SU-DHL-6 (cell line): ENCODE measurements at regions not wholly inside any gene's neighbourhood (a gene's known extent, or its start where the extent isn't known, plus 50 kb on each side); places are given as distances from the start of the nearest gene placed in this dataset.

Experiments used
- EZH2phosphoT487 ChIP-seq: fragments of 200-600 bp; sonication (generic), shearing (Covaris generic); conservative IDR thresholded peaks from 2 replicates; pipeline ENCODE4 v1.6.1; 2018; ENCODE audit warnings: mild to moderate bottlenecking, antibody characterized with exemption, low read length, moderate library complexity, mixed read lengths
- TF ChIP-seq, protein P1 (sequence below): fragments of 200-600 bp; sonication (generic); IDR thresholded peaks from one replicate; pipeline ENCODE4 v1.5.1; 2017; ENCODE audit warnings: antibody characterized with exemption, mild to moderate bottlenecking, low read length, moderate library complexity; ENCODE audit not compliant: insufficient read depth, poor library complexity, severe bottlenecking

DNA sequence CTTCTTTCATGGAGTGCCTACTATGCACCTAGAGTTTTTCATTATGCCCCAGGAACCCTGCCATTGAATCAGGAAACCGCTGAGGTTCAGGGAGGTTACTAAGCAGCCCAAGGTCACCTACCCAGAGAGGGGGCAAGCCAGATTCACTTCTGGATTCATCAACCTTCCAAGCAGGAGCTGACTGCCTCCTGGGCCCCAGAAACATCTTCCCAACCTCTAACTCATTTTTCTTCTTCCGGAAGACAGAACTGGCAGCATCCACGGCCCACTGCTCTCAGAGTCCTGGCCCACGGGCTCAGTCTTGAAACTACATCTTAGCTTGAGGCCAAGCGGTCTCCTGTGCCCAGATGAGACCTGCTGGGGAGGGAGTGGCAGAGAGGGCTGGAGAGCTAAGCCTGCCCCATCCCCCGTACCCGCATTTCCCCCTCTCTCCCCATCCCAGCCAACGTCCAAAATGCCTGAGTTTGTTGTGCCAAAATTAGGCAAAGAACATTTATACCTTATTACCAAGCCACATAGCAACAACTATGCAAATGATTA, 281.0 kb downstream of the CDC5L start:
- TF ChIP-seq, protein P1, sequence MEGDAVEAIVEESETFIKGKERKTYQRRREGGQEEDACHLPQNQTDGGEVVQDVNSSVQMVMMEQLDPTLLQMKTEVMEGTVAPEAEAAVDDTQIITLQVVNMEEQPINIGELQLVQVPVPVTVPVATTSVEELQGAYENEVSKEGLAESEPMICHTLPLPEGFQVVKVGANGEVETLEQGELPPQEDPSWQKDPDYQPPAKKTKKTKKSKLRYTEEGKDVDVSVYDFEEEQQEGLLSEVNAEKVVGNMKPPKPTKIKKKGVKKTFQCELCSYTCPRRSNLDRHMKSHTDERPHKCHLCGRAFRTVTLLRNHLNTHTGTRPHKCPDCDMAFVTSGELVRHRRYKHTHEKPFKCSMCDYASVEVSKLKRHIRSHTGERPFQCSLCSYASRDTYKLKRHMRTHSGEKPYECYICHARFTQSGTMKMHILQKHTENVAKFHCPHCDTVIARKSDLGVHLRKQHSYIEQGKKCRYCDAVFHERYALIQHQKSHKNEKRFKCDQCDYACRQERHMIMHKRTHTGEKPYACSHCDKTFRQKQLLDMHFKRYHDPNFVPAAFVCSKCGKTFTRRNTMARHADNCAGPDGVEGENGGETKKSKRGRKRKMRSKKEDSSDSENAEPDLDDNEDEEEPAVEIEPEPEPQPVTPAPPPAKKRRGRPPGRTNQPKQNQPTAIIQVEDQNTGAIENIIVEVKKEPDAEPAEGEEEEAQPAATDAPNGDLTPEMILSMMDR: no peak
- TF ChIP-seq EZH2phosphoT487: 0 out of 2 replicates have a peak, but pooled peaks have one; percentile 37
